ENCODE measurements at regions not wholly inside any gene's neighbourhood (a gene's known extent, or its start where the extent isn't known, plus 50 kb on each side); places are given as distances from the start of the nearest gene placed in this dataset.

- TF ChIP-seq CTCF (conservative IDR thresholded peaks at IDR 0.05; ENCODE audit: low read depth, low read length) (no peak), EZH2 (IDR thresholded peaks at IDR 0.05; ENCODE audit: low read length, unreplicated experiment) (no peak), EZH2phosphoT487 (IDR thresholded peaks at IDR 0.05; ENCODE audit: borderline replicate concordance, low read length) (no peak)
These were observed 485.9 kb downstream of the SMARCA1 start for GRCh38 chrX:129037389-129037788.
